WTC11 (cell line): ENCODE measurements at regions not wholly inside any gene's neighbourhood (a gene's known extent, or its start where the extent isn't known, plus 50 kb on each side); places are given as distances from the start of the nearest gene placed in this dataset.

Source experiments
- ATAC-seq: fragments of 200-7000 bp; cut with Tn5 transposase; 2 replicates; pipeline ENCODE4 v1.10.0; 2021; ENCODE audit warnings: mild to moderate bottlenecking, moderate library complexity
- CTCF ChIA-PET: fragments of 300-600 bp; sonication (Branson Sonifier 250); formaldehyde crosslinking; loops from one replicate; lab custom pipeline; 2021; ENCODE audit warnings: antibody characterized with exemption; lab: Charles Lee
- POLR2A ChIA-PET: fragments of 350-600 bp; sonication (Branson Sonifier 250); formaldehyde crosslinking; loops from one replicate; lab custom pipeline; 2021; ENCODE audit warnings: antibody characterized with exemption; lab: Charles Lee
- DNase-seq: peaks from one replicate; pipeline ENCODE4 v3.0.0; 2021; ENCODE audit warnings: low spot score
- H3K27ac Mint-ChIP-seq: 2 replicates; pipeline ENCODE4 v1.8.0; 2021; ENCODE audit warnings: mixed read lengths
- H3K27me3 Mint-ChIP-seq: 2 replicates; pipeline ENCODE4 v1.8.0; 2021; ENCODE audit warnings: low read depth, mild to moderate bottlenecking, moderate library complexity, mixed read lengths
- H3K36me3 Mint-ChIP-seq: 2 replicates; pipeline ENCODE4 v1.8.0; 2021; ENCODE audit warnings: mixed read lengths
- H3K4me1 Mint-ChIP-seq: 2 replicates; pipeline ENCODE4 v1.8.0; 2022; ENCODE audit warnings: mixed read lengths
- H3K4me3 Mint-ChIP-seq: 2 replicates; pipeline ENCODE4 v1.8.0; 2021; ENCODE audit warnings: mild to moderate bottlenecking, moderate library complexity, mixed read lengths
- H3K9me3 Mint-ChIP-seq: 2 replicates; pipeline ENCODE4 v1.8.0; 2021; ENCODE audit warnings: mixed read lengths
- ATF3 ChIP-seq: sonication (generic); formaldehyde crosslinking; conservative IDR thresholded peaks from 2 replicates; pipeline ENCODE4 v1.8.1; 2022; ENCODE audit warnings: mild to moderate bottlenecking, missing genetic modification reagents
- ERG ChIP-seq: fragments of 250-450 bp; sonication (Bioruptor Pico); IDR thresholded peaks from 2 replicates; pipeline ENCODE4 v1.8.0; 2021; ENCODE audit warnings: mild to moderate bottlenecking
- GABPB1 ChIP-seq: sonication (generic); formaldehyde crosslinking; IDR thresholded peaks from 2 replicates; pipeline ENCODE4 v1.8.1; 2023; ENCODE audit warnings: mild to moderate bottlenecking, missing genetic modification reagents
- HMGA2 ChIP-seq: fragments of 250-450 bp; sonication (Bioruptor Pico); IDR thresholded peaks from 2 replicates; pipeline ENCODE4 v1.4.0; 2021; ENCODE audit warnings: mild to moderate bottlenecking, moderate library complexity
- PREB ChIP-seq: sonication (generic); formaldehyde crosslinking; IDR thresholded peaks from 2 replicates; pipeline ENCODE4 v1.8.1; 2022; ENCODE audit warnings: mild to moderate bottlenecking, missing genetic modification reagents, moderate library complexity, borderline replicate concordance
- PRRX2 ChIP-seq: fragments of 250-450 bp; sonication (Bioruptor Pico); IDR thresholded peaks from 2 replicates; pipeline ENCODE4 v1.8.0; 2021; ENCODE audit warnings: mild to moderate bottlenecking
- SMAD4 ChIP-seq: sonication (generic); formaldehyde crosslinking; IDR thresholded peaks from 2 replicates; pipeline ENCODE4 v1.8.0; 2022; ENCODE audit warnings: mild to moderate bottlenecking, missing genetic modification reagents
- USF1 ChIP-seq: sonication (generic); formaldehyde crosslinking; IDR thresholded peaks from 2 replicates; pipeline ENCODE4 v1.8.0; 2022; ENCODE audit warnings: mild to moderate bottlenecking, missing genetic modification reagents
- ZNF121 ChIP-seq: sonication (generic); formaldehyde crosslinking; IDR thresholded peaks from 2 replicates; pipeline ENCODE4 v1.8.0; 2023; ENCODE audit warnings: missing genetic modification reagents
- ZNF416 ChIP-seq: fragments of 250-450 bp; sonication (Bioruptor Pico); IDR thresholded peaks from 2 replicates; pipeline ENCODE4 v1.9.0; 2021; ENCODE audit warnings: mild to moderate bottlenecking, inconsistent platforms
- TF ChIP-seq, protein P1 (sequence below): fragments of 250-450 bp; sonication (Bioruptor Pico); IDR thresholded peaks from 2 replicates; pipeline ENCODE4 v1.9.0; 2021; ENCODE audit warnings: mild to moderate bottlenecking, borderline replicate concordance
- TF ChIP-seq, protein P2 (sequence below): sonication (generic); formaldehyde crosslinking; IDR thresholded peaks from 2 replicates; pipeline ENCODE4 v1.8.1; 2023; ENCODE audit warnings: mild to moderate bottlenecking, missing genetic modification reagents, moderate library complexity
- TF ChIP-seq, protein P3 (sequence below): sonication (generic); formaldehyde crosslinking; IDR thresholded peaks from 2 replicates; pipeline ENCODE4 v1.8.1; 2022; ENCODE audit warnings: mild to moderate bottlenecking, moderate library complexity, missing genetic modification reagents
- TF ChIP-seq, protein P4 (sequence below): fragments of 250-450 bp; sonication (Bioruptor Pico); IDR thresholded peaks from 2 replicates; pipeline ENCODE4 v1.9.0; 2021; ENCODE audit warnings: mild to moderate bottlenecking

GRCh38 chr11:101765932-101766331, 148.9 kb upstream of the CEP126 start:
- Mint-ChIP-seq H3K27ac (no peak overlapping the region), H3K4me1 (no peaks in the 10 kb centered on the region), H3K36me3 (peaks cover 13% of the 10 kb centered on the region)
- CTCF ChIA-PET = no interaction called here
- no peak for DNase-seq
- ATAC-seq = no peak
- TF ChIP-seq ZNF121 (CRISPR knock-in tag) (no peak), PREB (no peak), ERG (CRISPR knock-in tag) (no peak), HMGA2 (CRISPR knock-in tag) (no peak), GABPB1 (CRISPR knock-in tag) (no peak), ZNF416 (CRISPR knock-in tag) (no peak), PRRX2 (CRISPR knock-in tag) (no peak), USF1 (CRISPR knock-in tag) (no peak), ATF3 (CRISPR knock-in tag) (no peak), SMAD4 (no peak)
- TF ChIP-seq, protein P1, sequence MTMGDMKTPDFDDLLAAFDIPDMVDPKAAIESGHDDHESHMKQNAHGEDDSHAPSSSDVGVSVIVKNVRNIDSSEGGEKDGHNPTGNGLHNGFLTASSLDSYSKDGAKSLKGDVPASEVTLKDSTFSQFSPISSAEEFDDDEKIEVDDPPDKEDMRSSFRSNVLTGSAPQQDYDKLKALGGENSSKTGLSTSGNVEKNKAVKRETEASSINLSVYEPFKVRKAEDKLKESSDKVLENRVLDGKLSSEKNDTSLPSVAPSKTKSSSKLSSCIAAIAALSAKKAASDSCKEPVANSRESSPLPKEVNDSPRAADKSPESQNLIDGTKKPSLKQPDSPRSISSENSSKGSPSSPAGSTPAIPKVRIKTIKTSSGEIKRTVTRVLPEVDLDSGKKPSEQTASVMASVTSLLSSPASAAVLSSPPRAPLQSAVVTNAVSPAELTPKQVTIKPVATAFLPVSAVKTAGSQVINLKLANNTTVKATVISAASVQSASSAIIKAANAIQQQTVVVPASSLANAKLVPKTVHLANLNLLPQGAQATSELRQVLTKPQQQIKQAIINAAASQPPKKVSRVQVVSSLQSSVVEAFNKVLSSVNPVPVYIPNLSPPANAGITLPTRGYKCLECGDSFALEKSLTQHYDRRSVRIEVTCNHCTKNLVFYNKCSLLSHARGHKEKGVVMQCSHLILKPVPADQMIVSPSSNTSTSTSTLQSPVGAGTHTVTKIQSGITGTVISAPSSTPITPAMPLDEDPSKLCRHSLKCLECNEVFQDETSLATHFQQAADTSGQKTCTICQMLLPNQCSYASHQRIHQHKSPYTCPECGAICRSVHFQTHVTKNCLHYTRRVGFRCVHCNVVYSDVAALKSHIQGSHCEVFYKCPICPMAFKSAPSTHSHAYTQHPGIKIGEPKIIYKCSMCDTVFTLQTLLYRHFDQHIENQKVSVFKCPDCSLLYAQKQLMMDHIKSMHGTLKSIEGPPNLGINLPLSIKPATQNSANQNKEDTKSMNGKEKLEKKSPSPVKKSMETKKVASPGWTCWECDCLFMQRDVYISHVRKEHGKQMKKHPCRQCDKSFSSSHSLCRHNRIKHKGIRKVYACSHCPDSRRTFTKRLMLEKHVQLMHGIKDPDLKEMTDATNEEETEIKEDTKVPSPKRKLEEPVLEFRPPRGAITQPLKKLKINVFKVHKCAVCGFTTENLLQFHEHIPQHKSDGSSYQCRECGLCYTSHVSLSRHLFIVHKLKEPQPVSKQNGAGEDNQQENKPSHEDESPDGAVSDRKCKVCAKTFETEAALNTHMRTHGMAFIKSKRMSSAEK (CRISPR knock-in tag) = no peak
- TF ChIP-seq, protein P2, sequence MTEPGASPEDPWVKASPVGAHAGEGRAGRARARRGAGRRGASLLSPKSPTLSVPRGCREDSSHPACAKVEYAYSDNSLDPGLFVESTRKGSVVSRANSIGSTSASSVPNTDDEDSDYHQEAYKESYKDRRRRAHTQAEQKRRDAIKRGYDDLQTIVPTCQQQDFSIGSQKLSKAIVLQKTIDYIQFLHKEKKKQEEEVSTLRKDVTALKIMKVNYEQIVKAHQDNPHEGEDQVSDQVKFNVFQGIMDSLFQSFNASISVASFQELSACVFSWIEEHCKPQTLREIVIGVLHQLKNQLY = no peak
- TF ChIP-seq, protein P3, sequence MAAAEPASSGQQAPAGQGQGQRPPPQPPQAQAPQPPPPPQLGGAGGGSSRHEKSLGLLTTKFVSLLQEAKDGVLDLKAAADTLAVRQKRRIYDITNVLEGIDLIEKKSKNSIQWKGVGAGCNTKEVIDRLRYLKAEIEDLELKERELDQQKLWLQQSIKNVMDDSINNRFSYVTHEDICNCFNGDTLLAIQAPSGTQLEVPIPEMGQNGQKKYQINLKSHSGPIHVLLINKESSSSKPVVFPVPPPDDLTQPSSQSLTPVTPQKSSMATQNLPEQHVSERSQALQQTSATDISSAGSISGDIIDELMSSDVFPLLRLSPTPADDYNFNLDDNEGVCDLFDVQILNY (CRISPR knock-in tag) = no peak
- TF ChIP-seq, protein P4, sequence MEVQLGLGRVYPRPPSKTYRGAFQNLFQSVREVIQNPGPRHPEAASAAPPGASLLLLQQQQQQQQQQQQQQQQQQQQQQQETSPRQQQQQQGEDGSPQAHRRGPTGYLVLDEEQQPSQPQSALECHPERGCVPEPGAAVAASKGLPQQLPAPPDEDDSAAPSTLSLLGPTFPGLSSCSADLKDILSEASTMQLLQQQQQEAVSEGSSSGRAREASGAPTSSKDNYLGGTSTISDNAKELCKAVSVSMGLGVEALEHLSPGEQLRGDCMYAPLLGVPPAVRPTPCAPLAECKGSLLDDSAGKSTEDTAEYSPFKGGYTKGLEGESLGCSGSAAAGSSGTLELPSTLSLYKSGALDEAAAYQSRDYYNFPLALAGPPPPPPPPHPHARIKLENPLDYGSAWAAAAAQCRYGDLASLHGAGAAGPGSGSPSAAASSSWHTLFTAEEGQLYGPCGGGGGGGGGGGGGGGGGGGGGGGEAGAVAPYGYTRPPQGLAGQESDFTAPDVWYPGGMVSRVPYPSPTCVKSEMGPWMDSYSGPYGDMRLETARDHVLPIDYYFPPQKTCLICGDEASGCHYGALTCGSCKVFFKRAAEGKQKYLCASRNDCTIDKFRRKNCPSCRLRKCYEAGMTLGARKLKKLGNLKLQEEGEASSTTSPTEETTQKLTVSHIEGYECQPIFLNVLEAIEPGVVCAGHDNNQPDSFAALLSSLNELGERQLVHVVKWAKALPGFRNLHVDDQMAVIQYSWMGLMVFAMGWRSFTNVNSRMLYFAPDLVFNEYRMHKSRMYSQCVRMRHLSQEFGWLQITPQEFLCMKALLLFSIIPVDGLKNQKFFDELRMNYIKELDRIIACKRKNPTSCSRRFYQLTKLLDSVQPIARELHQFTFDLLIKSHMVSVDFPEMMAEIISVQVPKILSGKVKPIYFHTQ (CRISPR knock-in tag) = no peak
- TF ChIP-seq, all 79 proteins: peak for 0
- H3K4me3 Mint-ChIP-seq = no peak overlapping the region
- H3K9me3 Mint-ChIP-seq = peaks cover 32% of the 10 kb centered on the region
- H3K27me3 Mint-ChIP-seq = no peaks in the 10 kb centered on the region; the same call in 1 of the 2 replicates
- POLR2A ChIA-PET = no interaction called here
